ENCODE measurements at regions not wholly inside any gene's neighbourhood (a gene's known extent, or its start where the extent isn't known, plus 50 kb on each side); places are given as distances from the start of the nearest gene placed in this dataset.

- no peak for TF ChIP-seq POLR2A (IDR thresholded peaks at IDR 0.05)
- TF ChIP-seq CTCF (IDR thresholded peaks at IDR 0.05) = no peak
- TF ChIP-seq EP300 (IDR thresholded peaks at IDR 0.05) = no peak
Observed at GRCh38 chr12:25796523-25797000, 161.9 kb upstream of the RASSF8 start.
